Astrocyte (in vitro differentiated cells and primary cell): ENCODE measurements at regions not wholly inside any gene's neighbourhood (a gene's known extent, or its start where the extent isn't known, plus 50 kb on each side); places are given as distances from the start of the nearest gene placed in this dataset.

Experiments
- DNase-seq: peaks from one replicate; pipeline ENCODE4 v3.0.0-alpha.2; 2010; ENCODE audit warnings: low read depth
- FAIRE-seq: peaks from 2 replicates; lab custom pipeline; 2011; peaks lifted over from hg19 to GRCh38; lab: Jason Lieb, UNC
- H2AFZ ChIP-seq: 2 replicates; pipeline ENCODE4 v1.6.0; 2012; ENCODE audit warnings: low read depth, low read length, inconsistent platforms
- H3K27ac ChIP-seq: 2 replicates; pipeline ENCODE4 v1.5.1; 2011; ENCODE audit warnings: low read depth, low read length, inconsistent platforms
- H3K27me3 ChIP-seq: 2 replicates; pipeline ENCODE4 v1.6.0; 2011; ENCODE audit warnings: low read length, inconsistent platforms; ENCODE audit not compliant: insufficient read depth
- H3K36me3 ChIP-seq: 2 replicates; pipeline ENCODE4 v1.5.1; 2011; ENCODE audit warnings: low read length, inconsistent platforms; ENCODE audit not compliant: insufficient read depth
- H3K4me1 ChIP-seq: 2 replicates; pipeline ENCODE4 v1.5.1; 2011; ENCODE audit warnings: low read length, inconsistent platforms; ENCODE audit not compliant: insufficient read depth
- H3K4me2 ChIP-seq: 2 replicates; pipeline ENCODE4 v1.6.0; 2012; ENCODE audit warnings: low read length, inconsistent platforms
- H3K4me3 ChIP-seq: 2 replicates; pipeline ENCODE4 v1.5.1; 2011; ENCODE audit warnings: low read depth, mild to moderate bottlenecking, low read length, inconsistent platforms; ENCODE audit not compliant: insufficient read depth
- H3K79me2 ChIP-seq: 2 replicates; pipeline ENCODE4 v1.6.0; 2012; ENCODE audit warnings: mild to moderate bottlenecking, low read length, inconsistent platforms; ENCODE audit not compliant: insufficient read depth
- H3K9ac ChIP-seq: 2 replicates; pipeline ENCODE4 v1.6.0; 2012; ENCODE audit warnings: mild to moderate bottlenecking, low read length, inconsistent platforms
- H3K9me3 ChIP-seq: 2 replicates; pipeline ENCODE4 v1.5.1; 2012; ENCODE audit warnings: low read depth, mild to moderate bottlenecking, low read length, inconsistent platforms; ENCODE audit not compliant: insufficient read depth
- H4K20me1 ChIP-seq: 2 replicates; pipeline ENCODE4 v1.6.0; 2012; ENCODE audit warnings: low read length, inconsistent platforms; ENCODE audit not compliant: insufficient read depth
- H3K27ac Mint-ChIP-seq: one replicate; pipeline ENCODE4 v1.8.0; 2021; ENCODE audit warnings: mild to moderate bottlenecking, mixed read lengths; ENCODE audit not compliant: unreplicated experiment
- H3K27me3 Mint-ChIP-seq: one replicate; pipeline ENCODE4 v1.8.0; 2021; ENCODE audit warnings: low read depth, mixed read lengths; ENCODE audit not compliant: unreplicated experiment
- H3K36me3 Mint-ChIP-seq: one replicate; pipeline ENCODE4 v1.8.0; 2021; ENCODE audit warnings: low read depth, mixed read lengths; ENCODE audit not compliant: unreplicated experiment
- H3K4me1 Mint-ChIP-seq: one replicate; pipeline ENCODE4 v1.8.0; 2021; ENCODE audit warnings: low read depth, mixed read lengths; ENCODE audit not compliant: unreplicated experiment
- H3K4me3 Mint-ChIP-seq: one replicate; pipeline ENCODE4 v1.8.0; 2021; ENCODE audit warnings: mild to moderate bottlenecking, moderate library complexity, mixed read lengths; ENCODE audit not compliant: unreplicated experiment
- H3K9me3 Mint-ChIP-seq: one replicate; pipeline ENCODE4 v1.8.0; 2021; ENCODE audit warnings: mild to moderate bottlenecking, mixed read lengths; ENCODE audit not compliant: unreplicated experiment
- CTCF ChIP-seq: IDR thresholded peaks from 2 replicates; pipeline ENCODE4 v1.5.1; 2011; ENCODE audit warnings: low read depth, mild to moderate bottlenecking, inconsistent platforms, low read length, moderate library complexity; ENCODE audit not compliant: insufficient read depth
- EZH2 ChIP-seq: IDR thresholded peaks from 2 replicates; pipeline ENCODE4 v1.6.1; 2012; ENCODE audit warnings: mild to moderate bottlenecking, low read length, inconsistent platforms; ENCODE audit not compliant: insufficient read depth

GRCh38 chr2:215752436-215752835, 260.9 kb downstream of the MREG start:
- Histone ChIP-seq H3K9ac (no peak overlapping the region), H3K79me2 (no peaks in the 10 kb centered on the region), H3K4me2 (no peak overlapping the region), H2AFZ (no peak overlapping the region), H3K4me1 (peaks cover 30% of the 10 kb centered on the region), H4K20me1 (no peaks in the 10 kb centered on the region), H3K27ac (no peak overlapping the region), H3K36me3 (no peaks in the 10 kb centered on the region), H3K9me3 (no peaks in the 10 kb centered on the region), H3K27me3 (no peaks in the 10 kb centered on the region), H3K4me3 (no peak overlapping the region)
- Mint-ChIP-seq H3K36me3 (no peaks in the 10 kb centered on the region), H3K27ac (no peak overlapping the region), H3K4me3 (no peak overlapping the region), H3K27me3 (no peaks in the 10 kb centered on the region), H3K4me1 (peaks cover 45% of the 10 kb centered on the region), H3K9me3 (peaks cover 3% of the 10 kb centered on the region)
- no peak for DNase-seq
- TF ChIP-seq EZH2 (no peak), CTCF (no peak)
- FAIRE-seq = no peak

- peaks cover 35% of the 10 kb centered on the region for H3K4me1 ChIP-seq
- TF ChIP-seq EZH2 (no peak), CTCF (no peak)
- no peak overlapping the region for H3K4me3 ChIP-seq
- Mint-ChIP-seq H3K4me1 (peaks cover 47% of the 10 kb centered on the region), H3K27ac (peak overlapping the region; percentile 70), H3K27me3 (no peaks in the 10 kb centered on the region), H3K36me3 (no peaks in the 10 kb centered on the region), H3K9me3 (peaks cover 5% of the 10 kb centered on the region), H3K4me3 (no peak overlapping the region)
- DNase-seq = peak; percentile 60
- H3K9ac ChIP-seq = peak overlapping the region; percentile 29
- H3K9me3 ChIP-seq = no peaks in the 10 kb centered on the region
- peak overlapping the region; percentile 83 for H3K27ac ChIP-seq
- H3K4me2 ChIP-seq = peak overlapping the region; percentile 57
- H3K36me3 ChIP-seq = no peaks in the 10 kb centered on the region
- no peaks in the 10 kb centered on the region for H3K27me3 ChIP-seq
- no peak for FAIRE-seq
- no peaks in the 10 kb centered on the region for H3K79me2 ChIP-seq
- H2AFZ ChIP-seq = no peak overlapping the region
- H4K20me1 ChIP-seq = no peaks in the 10 kb centered on the region
Observed at GRCh38 chr2:215751911-215752272, 261.5 kb downstream of the MREG start.

GRCh38 chr2:215751200-215751910, 262.0 kb downstream of the MREG start:
- H2AFZ ChIP-seq = no peak overlapping the region
- no peak overlapping the region for H3K4me3 Mint-ChIP-seq
- no peaks in the 10 kb centered on the region for H3K27me3 Mint-ChIP-seq
- H3K4me1 ChIP-seq = peaks cover 38% of the 10 kb centered on the region
- H3K27me3 ChIP-seq = no peaks in the 10 kb centered on the region
- FAIRE-seq (peak; percentile 78), DNase-seq (peak; percentile 98)
- peaks cover 9% of the 10 kb centered on the region for H3K9me3 Mint-ChIP-seq
- peak overlapping the region; percentile 57 for H3K4me2 ChIP-seq
- H3K9ac ChIP-seq = peak overlapping the region; percentile 52
- H3K27ac ChIP-seq = peak overlapping the region; percentile 83
- TF ChIP-seq EZH2 (no peak), CTCF (no peak)
- H3K4me3 ChIP-seq = no peak overlapping the region
- peak overlapping the region; percentile 70 for H3K27ac Mint-ChIP-seq
- no peaks in the 10 kb centered on the region for H3K9me3 ChIP-seq
- H3K36me3 ChIP-seq = no peaks in the 10 kb centered on the region
- H3K36me3 Mint-ChIP-seq = no peaks in the 10 kb centered on the region
- H3K4me1 Mint-ChIP-seq = peaks cover 50% of the 10 kb centered on the region
- H4K20me1 ChIP-seq = no peaks in the 10 kb centered on the region
- H3K79me2 ChIP-seq = no peaks in the 10 kb centered on the region
